SHP77 treated with DMSO at 0.1 percent for 48 hours (cell line): ENCODE measurements at regions not wholly inside any gene's neighbourhood (a gene's known extent, or its start where the extent isn't known, plus 50 kb on each side); places are given as distances from the start of the nearest gene placed in this dataset.

ENCODE experiments used
- DNase-seq: peaks from one replicate; lab custom pipeline; 2025; lab: John Stamatoyannopoulos, UW

- DNase-seq = no peak
These were observed 199.5 kb upstream of the HS3ST1 start for GRCh38 chr4:11628093-11628725.

DNA sequence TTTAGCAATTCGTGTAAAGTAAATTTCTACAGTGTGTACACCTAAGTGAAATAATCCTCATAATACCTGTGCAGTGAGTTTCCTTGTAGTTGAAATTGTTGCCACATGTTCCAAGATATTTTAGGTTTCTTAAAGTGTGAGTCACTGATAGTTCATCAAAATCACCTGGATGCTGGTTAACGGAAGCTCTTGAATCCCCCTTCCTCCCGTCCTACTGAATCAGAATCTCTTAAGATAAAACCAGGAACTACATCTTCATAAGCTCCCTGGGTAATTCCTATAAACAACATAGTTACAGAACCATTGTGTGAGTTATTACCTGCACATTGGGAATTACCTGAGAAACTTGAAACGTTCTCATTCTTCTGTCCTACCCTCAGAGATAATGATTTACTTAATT, 197.4 kb upstream of the HS3ST1 start:
- no peak for DNase-seq

DNA sequence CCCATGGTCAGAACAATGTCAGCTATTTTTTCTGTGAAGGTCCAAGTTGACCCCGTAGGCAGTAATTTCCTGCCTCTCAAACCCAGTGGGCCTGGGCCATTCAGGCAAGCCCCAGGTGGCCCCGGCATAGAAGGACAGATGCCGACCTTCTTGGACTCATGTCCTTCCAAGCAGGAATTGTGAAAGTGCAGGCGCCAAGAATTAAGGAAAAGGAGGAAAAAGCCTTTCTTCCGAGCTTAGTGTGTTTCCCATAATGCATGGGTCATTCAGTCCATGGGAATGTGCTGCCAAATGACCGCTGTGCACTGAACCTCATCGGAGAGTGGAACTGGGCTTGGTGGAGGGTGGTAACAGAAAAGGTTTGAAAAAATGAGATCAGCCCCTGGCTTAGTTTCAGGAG, 196.5 kb upstream of the HS3ST1 start:
- no peak for DNase-seq

- no peak for DNase-seq
These were observed 195.7 kb upstream of the HS3ST1 start for GRCh38 chr4:11624370-11624769.

GRCh38 chr4:11623726-11624037, 195.0 kb upstream of the HS3ST1 start:
- no peak for DNase-seq

DNA sequence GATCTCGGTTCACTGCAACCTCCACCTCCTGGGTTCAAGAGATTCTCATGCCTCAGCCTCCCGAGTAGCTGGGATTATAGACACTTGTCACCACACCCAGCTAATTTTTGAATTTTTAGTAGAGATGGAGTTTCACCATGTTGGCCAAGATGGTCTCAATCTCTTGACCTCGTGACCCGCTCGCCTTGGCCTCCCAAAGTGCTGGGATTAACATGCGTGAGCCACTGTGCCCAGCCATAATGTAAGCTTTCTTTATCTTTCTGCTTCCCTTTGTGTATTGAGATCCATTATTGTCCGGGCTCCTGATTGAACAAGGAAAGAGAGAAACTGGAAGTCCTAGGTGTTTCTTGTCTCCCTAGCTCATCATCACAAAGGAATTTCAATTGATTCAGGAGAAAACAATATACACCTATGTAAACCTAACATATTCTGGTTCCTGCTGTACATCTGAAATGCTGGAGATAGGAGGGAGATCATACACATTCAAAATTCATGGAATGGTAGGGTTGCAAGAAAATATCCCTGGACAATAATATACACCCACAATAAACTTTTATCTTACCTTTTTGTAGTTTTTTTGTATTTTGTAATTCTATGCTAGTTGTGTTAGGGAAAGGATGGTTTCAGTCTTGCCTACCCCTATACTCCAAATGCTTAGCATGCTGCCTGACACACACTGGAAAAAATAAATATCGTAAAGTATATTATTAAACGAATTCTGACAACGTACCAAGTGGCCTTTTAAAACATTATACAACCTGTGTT, 194.4 kb upstream of the HS3ST1 start:
- DNase-seq = no peak

- DNase-seq = no peak
These were observed 192.2 kb upstream of the HS3ST1 start for GRCh38 chr4:11620861-11621260.

DNA sequence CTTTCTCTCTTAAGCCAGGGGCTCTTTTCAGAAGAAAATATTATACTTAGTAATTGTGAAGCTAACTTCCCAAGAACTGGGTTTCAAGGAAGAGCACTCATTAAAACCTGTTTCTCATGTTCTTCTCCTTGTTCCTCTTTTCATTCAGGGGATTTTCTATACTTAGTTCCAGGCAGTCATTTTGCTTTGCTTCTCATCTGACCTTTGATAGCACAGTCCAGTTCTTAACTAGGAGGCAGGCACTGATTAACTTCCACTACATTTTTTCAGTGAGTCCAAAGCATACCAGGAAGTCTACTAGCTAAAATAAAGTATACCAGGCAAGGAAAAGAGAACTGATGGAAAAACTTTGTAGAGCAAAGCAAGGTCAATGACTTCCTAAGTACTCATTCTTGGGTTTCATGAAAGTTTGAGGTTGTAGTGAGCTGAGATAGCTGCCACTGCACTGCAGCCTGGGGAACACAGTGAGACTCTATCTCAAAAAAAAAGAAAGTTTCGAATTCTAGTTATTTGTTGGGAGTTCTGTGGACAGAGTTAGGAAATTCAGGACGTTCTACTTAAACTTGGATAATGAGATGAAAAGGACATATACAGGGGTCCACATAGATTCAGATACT, 190.1 kb upstream of the HS3ST1 start:
- DNase-seq = no peak

- DNase-seq = no peak
These were observed 188.2 kb upstream of the HS3ST1 start for GRCh38 chr4:11616856-11617255.

GRCh38 chr4:11615601-11616000, 186.9 kb upstream of the HS3ST1 start:
- DNase-seq = no peak

DNA sequence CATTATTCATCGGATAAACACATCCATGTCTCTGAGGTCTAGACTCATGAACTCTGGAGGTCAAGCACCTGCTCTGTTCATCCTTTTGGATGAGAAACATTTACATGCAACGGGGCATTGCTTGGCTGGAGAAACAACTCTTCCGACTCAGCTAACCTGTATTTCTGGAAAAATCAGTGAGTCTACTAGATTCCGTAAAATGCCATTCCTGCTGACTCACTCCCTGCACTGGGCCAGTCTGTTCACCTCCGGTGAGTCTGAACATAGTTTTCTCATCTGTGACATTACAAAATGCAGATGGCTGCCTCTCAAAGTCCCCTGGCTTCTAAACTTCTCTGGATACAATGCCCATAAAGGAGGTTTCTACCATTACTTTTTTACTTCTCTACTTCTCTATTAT, 185.7 kb upstream of the HS3ST1 start:
- DNase-seq = no peak

GRCh38 chr4:11611868-11612267, 183.2 kb upstream of the HS3ST1 start:
- DNase-seq = no peak

DNA sequence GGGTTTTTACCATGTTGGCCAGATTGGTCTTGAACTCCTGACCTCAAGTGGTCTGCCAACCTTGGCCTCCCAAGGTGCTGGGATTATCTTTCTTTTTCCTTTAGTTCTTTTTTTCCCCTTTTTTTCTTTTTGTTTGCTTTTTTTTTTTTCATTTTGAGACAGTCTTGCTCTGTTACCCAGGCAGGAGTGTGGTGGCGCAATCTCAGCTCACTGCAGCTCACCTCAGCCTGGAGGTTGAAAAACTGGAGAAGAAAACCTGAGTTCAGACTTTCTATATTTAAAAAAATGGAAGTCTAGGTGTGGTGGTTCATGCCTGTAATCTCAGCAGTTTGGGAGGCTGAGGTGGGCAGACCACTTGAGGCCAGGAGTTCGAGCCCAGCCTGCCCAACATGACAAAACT, 181.1 kb upstream of the HS3ST1 start:
- no peak for DNase-seq

DNA sequence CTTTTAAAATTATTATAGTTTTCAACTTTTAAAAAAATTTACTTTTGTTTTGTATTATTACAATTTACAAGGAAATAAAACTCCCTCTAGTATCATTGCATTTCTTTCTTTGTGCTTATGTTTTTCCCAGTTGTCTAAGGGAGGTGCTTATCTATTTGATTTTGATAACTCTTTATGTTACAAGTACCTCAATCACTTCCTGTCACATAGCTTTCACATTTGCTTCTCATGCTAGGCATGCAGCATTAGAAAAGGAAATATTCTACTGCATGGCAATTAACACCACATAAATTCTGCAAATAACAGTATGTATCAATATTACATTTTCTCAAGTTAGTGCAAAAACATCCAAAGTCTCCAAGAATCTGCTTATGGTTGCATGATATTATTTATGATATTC, 180.3 kb upstream of the HS3ST1 start:
- no peak for DNase-seq

DNA sequence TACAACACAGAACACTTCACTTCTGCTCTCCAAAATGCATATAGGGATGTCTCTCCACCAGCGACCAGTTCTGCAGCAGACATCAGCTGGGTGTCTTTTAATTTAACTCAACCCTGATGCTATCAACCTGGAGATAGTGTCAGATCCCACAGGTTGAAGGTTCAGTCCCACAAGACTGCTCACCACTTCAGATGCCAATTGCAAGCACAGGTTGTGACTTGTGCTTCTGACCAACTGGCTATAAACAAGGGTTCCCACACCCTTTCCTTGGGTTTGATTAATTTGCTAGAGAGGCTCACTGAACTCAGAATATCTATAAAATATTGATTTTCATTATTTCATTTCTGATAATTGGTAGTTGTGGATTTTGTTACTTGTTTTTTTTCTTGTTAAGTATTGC, 177.4 kb upstream of the HS3ST1 start:
- DNase-seq = no peak

DNA sequence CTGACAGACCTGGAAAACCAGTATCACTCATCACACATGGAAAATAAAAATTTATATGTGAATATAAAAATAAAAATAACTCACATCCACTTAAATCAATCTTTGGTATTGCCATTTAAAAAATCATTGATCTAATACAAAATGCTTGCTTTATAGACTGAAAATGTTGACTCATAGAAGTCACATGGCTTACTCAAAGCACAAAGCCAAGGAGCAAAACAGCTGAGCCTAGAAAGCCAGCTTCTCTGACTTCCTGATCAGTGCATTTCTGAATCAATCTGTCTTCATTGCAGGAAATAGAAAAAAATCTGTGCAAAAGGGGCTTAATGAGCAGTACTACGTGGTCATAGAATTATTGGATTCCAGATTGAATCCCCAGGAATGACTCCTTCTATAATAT, 176.9 kb upstream of the HS3ST1 start:
- DNase-seq = no peak

DNA sequence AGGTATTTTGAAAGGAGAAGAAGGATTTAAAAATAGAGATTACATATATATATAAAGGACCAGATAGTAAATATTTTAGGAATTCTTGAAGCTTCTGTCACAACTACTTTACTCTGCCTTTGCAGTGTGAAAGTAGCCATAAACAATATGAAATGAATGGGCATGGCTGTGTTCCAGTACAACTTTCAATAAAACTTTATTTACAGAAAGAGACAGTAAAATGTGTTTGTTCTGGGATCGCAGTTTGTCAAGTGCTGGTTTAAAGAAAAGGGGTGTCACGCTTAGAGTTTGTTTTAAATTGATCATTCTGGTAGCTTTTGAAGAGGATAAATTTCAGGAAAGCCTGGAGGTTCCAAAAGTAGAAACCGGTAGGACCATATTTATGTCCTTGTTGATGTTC, 176.1 kb upstream of the HS3ST1 start:
- DNase-seq = no peak

DNA sequence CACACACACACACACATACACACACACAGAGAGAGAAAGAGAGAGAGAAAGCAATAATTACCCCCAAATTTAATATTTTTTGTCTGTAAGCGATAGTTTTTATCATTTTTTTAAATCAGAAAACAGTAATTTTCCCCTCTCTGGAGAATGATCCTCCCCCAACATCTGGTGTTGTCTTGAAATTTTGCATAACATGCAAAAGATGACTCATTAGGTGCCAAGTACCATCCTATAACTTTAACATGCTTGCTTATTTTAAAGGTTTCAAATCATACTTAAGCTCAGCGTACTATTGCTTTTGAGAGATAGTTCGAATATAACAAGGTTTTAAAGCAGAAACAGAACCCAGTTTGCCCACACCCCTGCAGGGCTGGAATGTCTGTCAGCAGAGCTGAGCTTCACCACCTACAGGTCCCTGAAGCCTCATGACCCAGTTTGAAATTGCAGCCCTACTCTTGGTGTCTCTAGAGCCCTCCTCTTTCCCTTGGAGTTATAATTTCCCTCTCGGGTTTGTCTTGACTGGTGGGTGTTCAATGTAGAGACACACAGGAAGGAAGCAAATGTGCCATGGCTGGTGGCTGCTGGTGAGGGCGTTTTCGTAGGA, 175.0 kb upstream of the HS3ST1 start:
- no peak for DNase-seq

DNA sequence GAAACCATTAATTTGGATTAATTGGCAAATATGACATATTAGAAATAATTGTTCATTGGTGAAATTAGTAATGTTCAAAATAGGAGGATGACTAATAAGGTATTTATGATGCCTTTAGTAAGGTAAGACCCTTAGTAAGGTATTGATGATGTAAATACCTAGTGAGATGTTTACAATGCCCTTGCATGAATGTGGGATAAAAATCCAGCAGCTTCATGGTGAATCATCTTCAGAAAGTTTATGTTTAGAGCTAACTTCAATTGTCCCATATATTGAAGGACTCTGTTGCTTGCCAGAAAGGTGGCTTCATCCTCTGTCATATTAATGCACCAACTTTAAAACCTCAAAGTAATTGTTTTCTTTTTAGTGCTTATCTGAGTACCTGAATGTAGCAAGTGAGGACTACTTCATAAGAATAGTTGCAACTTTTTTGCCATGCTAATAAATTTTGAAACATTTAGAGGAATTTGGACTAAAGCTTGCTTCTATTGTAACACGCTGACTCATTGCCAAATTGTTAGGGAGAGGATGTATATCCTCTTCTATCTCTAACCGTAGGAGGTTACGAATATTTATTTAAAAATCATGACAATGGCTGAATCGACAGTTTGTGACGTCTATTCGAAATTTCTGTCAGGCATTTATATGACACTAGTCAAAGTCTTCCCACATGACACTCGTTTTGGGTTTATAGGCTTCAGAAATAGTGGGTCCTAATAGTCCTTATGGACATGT, 174.1 kb upstream of the HS3ST1 start:
- DNase-seq = no peak

DNA sequence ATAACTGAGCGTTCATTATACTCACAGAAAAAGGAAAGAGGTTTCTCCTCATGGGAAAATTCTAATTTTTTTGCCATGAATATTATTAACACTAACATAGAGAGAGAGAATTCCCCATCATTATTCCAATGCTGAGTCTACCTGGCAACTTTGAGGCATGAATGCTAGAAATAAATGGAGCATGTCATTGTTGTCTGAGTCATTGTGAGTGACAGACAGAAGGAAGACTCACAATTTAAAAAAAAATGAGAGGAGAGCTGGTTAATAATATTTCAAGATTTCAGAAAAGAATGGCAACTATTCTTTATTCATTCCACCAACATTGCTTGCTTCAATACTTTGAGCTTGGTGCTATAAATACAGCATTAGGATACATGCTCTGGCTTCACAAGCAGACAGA, 170.4 kb upstream of the HS3ST1 start:
- no peak for DNase-seq

GRCh38 chr4:11598591-11598990, 169.9 kb upstream of the HS3ST1 start:
- DNase-seq = no peak

DNA sequence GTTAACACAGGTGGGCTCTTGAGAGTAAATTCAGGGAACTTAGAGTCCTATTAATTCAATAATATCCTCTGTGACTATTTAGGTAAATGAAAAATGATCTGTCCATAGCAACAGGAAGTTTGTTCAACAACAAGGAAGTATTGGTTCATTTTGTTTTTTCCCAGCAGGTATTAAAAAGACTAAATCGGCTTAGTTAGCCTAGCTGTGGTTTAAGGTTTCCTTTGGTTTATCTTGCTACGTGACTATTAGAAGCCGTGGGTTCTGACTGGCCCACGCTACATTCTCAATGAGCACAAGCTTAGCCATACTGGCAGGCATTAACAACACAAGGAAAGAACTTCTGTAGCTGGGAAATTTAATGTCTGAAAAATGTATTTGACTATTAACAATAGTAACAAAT, 168.8 kb upstream of the HS3ST1 start:
- DNase-seq = no peak

DNA sequence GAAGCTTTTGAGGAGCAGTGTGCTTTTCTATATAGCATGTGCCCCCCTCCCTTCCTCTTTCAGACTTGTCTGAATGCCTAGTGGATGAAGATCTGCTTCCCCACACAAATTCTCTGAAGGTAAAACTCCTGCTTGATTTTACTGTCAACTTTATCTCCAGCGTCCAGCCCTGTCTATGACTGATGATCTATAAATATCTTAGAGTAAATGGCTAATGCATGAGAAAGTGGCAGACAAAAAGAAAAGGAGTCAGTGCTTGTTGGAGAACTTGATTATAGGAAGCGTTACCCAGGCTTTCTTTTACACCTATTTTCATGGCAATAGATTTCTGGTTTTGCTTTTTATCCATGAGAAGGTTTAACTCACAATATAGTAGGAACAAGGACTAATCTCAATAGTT, 168.3 kb upstream of the HS3ST1 start:
- DNase-seq = no peak
